Endothelial cell of umbilical vein (primary cell): ENCODE measurements at regions not wholly inside any gene's neighbourhood (a gene's known extent, or its start where the extent isn't known, plus 50 kb on each side); places are given as distances from the start of the nearest gene placed in this dataset.

Experiments
- BruUV-seq: library from RNA; stranded (reverse); fragments of 400-500 nt; replicated peaks from 2 replicates; lab custom pipeline; 2021; lab: Mats Ljungman, UMichigan
- CTCF ChIA-PET: fragments of 300-600, 350-600 bp; sonication (Branson Sonifier 250); formaldehyde crosslinking; loops from one replicate; lab custom pipeline; 2021; ENCODE audit warnings: antibody characterized with exemption, inconsistent platforms; lab: Charles Lee
- POLR2A ChIA-PET: fragments of 300-600, 350-600 bp; sonication (Branson Sonifier 250); formaldehyde crosslinking; loops from one replicate; lab custom pipeline; 2021; ENCODE audit warnings: antibody characterized with exemption, inconsistent platforms; lab: Charles Lee
- DNase-seq: peaks from one replicate; pipeline ENCODE4 v3.0.0-alpha.2; 2011; ENCODE audit warnings: low read depth, low spot score
- FAIRE-seq: peaks from 2 replicates; lab custom pipeline; 2011; peaks lifted over from hg19 to GRCh38; lab: Jason Lieb, UNC
- H2AFZ ChIP-seq: 2 replicates; pipeline ENCODE4 v1.6.0; 2012; ENCODE audit warnings: low read depth, low read length, control low read depth, inconsistent platforms
- H3K27ac ChIP-seq: 2 replicates; pipeline ENCODE4 v1.5.1; 2011; ENCODE audit warnings: low read depth, mild to moderate bottlenecking, control low read depth, low read length, moderate library complexity; ENCODE audit not compliant: insufficient read depth
- H3K27me3 ChIP-seq, 2 experiments: 2 replicates each; pipeline versions ENCODE4 v1.6.0 to v1.6.1; 2011; ENCODE audit warnings: low read length in 2 of 2, mixed read lengths in 1 of 2; ENCODE audit not compliant: control insufficient read depth in 2 of 2, insufficient read depth in 2 of 2
- H3K36me3 ChIP-seq, 2 experiments: 2 replicates in 1 of 2; 3 replicates in 1 of 2; pipeline ENCODE4 v1.5.1; 2011; ENCODE audit warnings: low read length in 2 of 2, mild to moderate bottlenecking in 1 of 2, moderate library complexity in 1 of 2; ENCODE audit not compliant: control insufficient read depth in 2 of 2, insufficient read depth in 2 of 2; ENCODE audit errors: extremely low read depth in 1 of 2
- H3K4me1 ChIP-seq: 3 replicates; pipeline ENCODE4 v1.5.1; 2011; ENCODE audit warnings: mild to moderate bottlenecking, low read length; ENCODE audit not compliant: control insufficient read depth, insufficient read depth; ENCODE audit errors: extremely low read depth
- H3K4me2 ChIP-seq: 2 replicates; pipeline ENCODE4 v1.6.1; 2011; ENCODE audit warnings: low read length, control low read depth, mixed read lengths; ENCODE audit not compliant: insufficient read depth
- H3K4me3 ChIP-seq, 3 experiments: fragments of 200-600 bp in 1 of 3; sonication (generic), shearing (Covaris generic) in 1 of 3; replicated peaks in 1 of 3; 2 replicates each; pipeline ENCODE4 v1.5.1; 2011 to 2016; ENCODE audit warnings: control low read depth in 3 of 3, low read length in 3 of 3, mild to moderate bottlenecking in 2 of 3, inconsistent platforms in 1 of 3, low read depth in 1 of 3, moderate library complexity in 1 of 3; ENCODE audit not compliant: insufficient read depth in 1 of 3
- H3K79me2 ChIP-seq: 2 replicates; pipeline ENCODE4 v1.6.0; 2012; ENCODE audit warnings: low read length, inconsistent platforms; ENCODE audit not compliant: control insufficient read depth, insufficient read depth
- H3K9ac ChIP-seq: replicated peaks from 2 replicates; pipeline ENCODE3; 2011; ENCODE audit warnings: low read length, control low read depth; ENCODE audit not compliant: insufficient read depth; ENCODE audit errors: extremely low read depth
- H3K9me1 ChIP-seq: replicated peaks from 3 replicates; pipeline ENCODE4 v1.6.0; 2011; ENCODE audit warnings: mild to moderate bottlenecking, low read length; ENCODE audit not compliant: control insufficient read depth, insufficient read depth; ENCODE audit errors: extremely low read depth
- H3K9me3 ChIP-seq: replicated peaks from 2 replicates; pipeline ENCODE4 v1.5.1; 2012; ENCODE audit warnings: low read length, inconsistent platforms; ENCODE audit not compliant: control insufficient read depth, insufficient read depth
- H4K20me1 ChIP-seq: replicated peaks from 2 replicates; pipeline ENCODE3; 2011; ENCODE audit warnings: mild to moderate bottlenecking, low read length; ENCODE audit not compliant: control insufficient read depth, insufficient read depth; ENCODE audit errors: extremely low read depth
- CTCF ChIP-seq, 2 donors: IDR thresholded peaks; 1 replicate in 1 of 2; 2 replicates in 1 of 2; pipeline ENCODE4 v1.5.1; 2011; ENCODE audit warnings: low read length in 2 of 2, mild to moderate bottlenecking in 2 of 2, moderate library complexity in 2 of 2, control low read depth in 1 of 2, inconsistent platforms in 1 of 2, low read depth in 1 of 2; ENCODE audit not compliant: insufficient read depth in 1 of 2; ENCODE audit errors: extremely low read depth in 1 of 2
- EZH2 ChIP-seq: IDR thresholded peaks from 2 replicates; pipeline ENCODE4 v1.6.1; 2012; ENCODE audit warnings: borderline replicate concordance, low read depth, mild to moderate bottlenecking, moderate library complexity, low read length, inconsistent platforms; ENCODE audit not compliant: severe bottlenecking
- FOS ChIP-seq: IDR thresholded peaks from 2 replicates; pipeline ENCODE4 v1.6.1; 2011; ENCODE audit warnings: mild to moderate bottlenecking, low read length, moderate library complexity, borderline replicate concordance; ENCODE audit not compliant: insufficient read depth
- GATA2 ChIP-seq: IDR thresholded peaks from 2 replicates; pipeline ENCODE4 v1.7.0; 2011; ENCODE audit warnings: low read depth, mild to moderate bottlenecking, moderate library complexity, mixed read lengths, low read length; ENCODE audit not compliant: insufficient read length, insufficient read depth
- JUN ChIP-seq: IDR thresholded peaks from 2 replicates; pipeline ENCODE4 v1.6.1; 2011; ENCODE audit warnings: borderline replicate concordance, low read depth; ENCODE audit not compliant: insufficient read length, insufficient read depth
- MAX ChIP-seq: IDR thresholded peaks from 2 replicates; pipeline ENCODE4 v1.6.1; 2011; ENCODE audit not compliant: insufficient read depth, insufficient read length
- MYC ChIP-seq: IDR thresholded peaks from one replicate; pipeline ENCODE4 v1.6.1; 2011; ENCODE audit warnings: mild to moderate bottlenecking, low read depth, low read length
- POLR2A ChIP-seq: IDR thresholded peaks from 2 replicates; pipeline ENCODE4 v1.6.1; 2012; ENCODE audit warnings: low read depth, mild to moderate bottlenecking, control low read depth, low read length
- POLR2AphosphoS5 ChIP-seq: IDR thresholded peaks from 2 replicates; pipeline ENCODE4 v1.6.1; 2012; ENCODE audit warnings: low read depth, mild to moderate bottlenecking, control low read depth, low read length, moderate library complexity; ENCODE audit not compliant: insufficient read depth
- dilution Hi-C: fragments of 300-500 bp; cut with MboI; formaldehyde crosslinking; loops from one replicate; pipeline ENCODE4 v1.15.0; 2019; ENCODE audit warnings: low sequenced_read_pairs; ENCODE audit not compliant: extremely low pct_ligation_motif_present
- intact Hi-C: fragments of 100-400 bp; cut with micrococcal nuclease; formaldehyde crosslinking; loops from one replicate; pipeline ENCODE4 v1.10.0; 2022

GRCh38 chrX:95721011-95721410 is 963.6 kb upstream of the DIAPH2 start:
- no TSS peak for BruUV-seq
- Histone ChIP-seq H3K27me3 (no peaks in the 10 kb centered on the region), H3K4me3 (no peak overlapping the region), H3K9ac (no peak overlapping the region), H4K20me1 (no peaks in the 10 kb centered on the region), H3K4me2 (no peak overlapping the region), H3K79me2 (no peaks in the 10 kb centered on the region), H3K27ac (no peak overlapping the region), H3K36me3 (no peaks in the 10 kb centered on the region), H3K9me3 (no peaks in the 10 kb centered on the region), H3K4me1 (no peaks in the 10 kb centered on the region), H2AFZ (no peak overlapping the region), H3K9me1 (no peaks in the 10 kb centered on the region)
- POLR2A ChIA-PET: no interaction called here
- CTCF ChIA-PET: no interaction called here
- TF ChIP-seq MYC (no peak), MAX (no peak), JUN (no peak)
- intact Hi-C loops (no loop called here), dilution Hi-C loops (no loop called here)
- DNase-seq: no peak
- FAIRE-seq: no peak

- ChIA-PET POLR2A (no interaction called here), CTCF (no interaction called here)
- no peaks in the 10 kb centered on the region for H3K36me3 ChIP-seq
- H3K27me3 ChIP-seq: no peaks in the 10 kb centered on the region
- FAIRE-seq (no peak), DNase-seq (no peak)
- TF ChIP-seq MAX (no peak), POLR2A (no peak), EZH2 (no peak), JUN (no peak), POLR2AphosphoS5 (no peak), CTCF (IDR thresholded peaks at IDR 0.05; ENCODE audit: extremely low read depth in 1 of 2, insufficient read depth in 1 of 2, low read depth in 1 of 2, low read length in 2 of 2) (no peak), GATA2 (no peak), FOS (no peak), MYC (no peak)
- no peak overlapping the region for H3K27ac ChIP-seq
- BruUV-seq: no TSS peak
- H3K9me1 ChIP-seq: no peaks in the 10 kb centered on the region
- H3K9ac ChIP-seq: no peak overlapping the region
- no peaks in the 10 kb centered on the region for H3K79me2 ChIP-seq
- no peaks in the 10 kb centered on the region for H3K9me3 ChIP-seq
- H3K4me2 ChIP-seq: no peak overlapping the region
- H4K20me1 ChIP-seq: no peaks in the 10 kb centered on the region
- dilution Hi-C loops: no loop called here
- intact Hi-C loops: no loop called here
- H3K4me1 ChIP-seq: no peaks in the 10 kb centered on the region
- no peak overlapping the region for H2AFZ ChIP-seq
- no peak overlapping the region for H3K4me3 ChIP-seq
Observed at GRCh38 chrX:95728446-95728845, 956.2 kb upstream of the DIAPH2 start.
